ENCODE measurements at regions not wholly inside any gene's neighbourhood (a gene's known extent, or its start where the extent isn't known, plus 50 kb on each side); places are given as distances from the start of the nearest gene placed in this dataset.

- Histone ChIP-seq H3K9ac (replicated peaks; ENCODE audit: extremely low read depth, insufficient read depth, low read length) (no peak overlapping the region), H4K20me1 (replicated peaks; ENCODE audit: control insufficient read depth, extremely low read depth, insufficient read depth, low read length) (no peaks in the 10 kb centered on the region), H3K4me3 (replicated peaks in 1 of 3; ENCODE audit: insufficient read depth in 1 of 3, low read depth in 1 of 3, low read length in 3 of 3) (no peak overlapping the region), H3K27ac (ENCODE audit: insufficient read depth, low read depth, low read length) (no peak overlapping the region), H3K27me3 (ENCODE audit: control insufficient read depth in 2 of 2, insufficient read depth in 2 of 2, low read length in 2 of 2) (no peaks in the 10 kb centered on the region), H3K9me3 (replicated peaks; ENCODE audit: control insufficient read depth, insufficient read depth, low read length) (no peaks in the 10 kb centered on the region), H2AFZ (ENCODE audit: low read depth, low read length) (no peak overlapping the region), H3K36me3 (ENCODE audit: control insufficient read depth in 2 of 2, extremely low read depth in 1 of 2, insufficient read depth in 2 of 2, low read length in 2 of 2) (no peaks in the 10 kb centered on the region), H3K79me2 (ENCODE audit: control insufficient read depth, insufficient read depth, low read length) (no peaks in the 10 kb centered on the region), H3K4me1 (ENCODE audit: control insufficient read depth, extremely low read depth, insufficient read depth, low read length) (no peaks in the 10 kb centered on the region), H3K9me1 (replicated peaks; ENCODE audit: control insufficient read depth, extremely low read depth, insufficient read depth, low read length) (no peaks in the 10 kb centered on the region), H3K4me2 (ENCODE audit: insufficient read depth, low read length) (no peak overlapping the region)
- intact Hi-C loops (cut with micrococcal nuclease) (no loop called here), dilution Hi-C loops (cut with MboI; ENCODE audit: extremely low pct_ligation_motif_present, low sequenced_read_pairs) (no loop called here)
- FAIRE-seq (no peak), DNase-seq (ENCODE audit: low read depth, low spot score) (no peak)
- POLR2A ChIA-PET = no interaction called here
- TF ChIP-seq EZH2 (IDR thresholded peaks at IDR 0.05; ENCODE audit: borderline replicate concordance, low read depth, low read length, severe bottlenecking) (no peak), MYC (IDR thresholded peaks at IDR 0.05; ENCODE audit: low read depth, low read length) (no peak), POLR2A (IDR thresholded peaks at IDR 0.05; ENCODE audit: low read depth, low read length) (no peak), JUN (IDR thresholded peaks at IDR 0.05; ENCODE audit: borderline replicate concordance, insufficient read depth, insufficient read length, low read depth) (no peak), GATA2 (IDR thresholded peaks at IDR 0.05; ENCODE audit: insufficient read depth, insufficient read length, low read depth, low read length) (no peak), FOS (IDR thresholded peaks at IDR 0.05; ENCODE audit: borderline replicate concordance, insufficient read depth, low read length) (no peak), POLR2AphosphoS5 (IDR thresholded peaks at IDR 0.05; ENCODE audit: insufficient read depth, low read depth, low read length) (no peak)
- TF ChIP-seq, protein P1, sequence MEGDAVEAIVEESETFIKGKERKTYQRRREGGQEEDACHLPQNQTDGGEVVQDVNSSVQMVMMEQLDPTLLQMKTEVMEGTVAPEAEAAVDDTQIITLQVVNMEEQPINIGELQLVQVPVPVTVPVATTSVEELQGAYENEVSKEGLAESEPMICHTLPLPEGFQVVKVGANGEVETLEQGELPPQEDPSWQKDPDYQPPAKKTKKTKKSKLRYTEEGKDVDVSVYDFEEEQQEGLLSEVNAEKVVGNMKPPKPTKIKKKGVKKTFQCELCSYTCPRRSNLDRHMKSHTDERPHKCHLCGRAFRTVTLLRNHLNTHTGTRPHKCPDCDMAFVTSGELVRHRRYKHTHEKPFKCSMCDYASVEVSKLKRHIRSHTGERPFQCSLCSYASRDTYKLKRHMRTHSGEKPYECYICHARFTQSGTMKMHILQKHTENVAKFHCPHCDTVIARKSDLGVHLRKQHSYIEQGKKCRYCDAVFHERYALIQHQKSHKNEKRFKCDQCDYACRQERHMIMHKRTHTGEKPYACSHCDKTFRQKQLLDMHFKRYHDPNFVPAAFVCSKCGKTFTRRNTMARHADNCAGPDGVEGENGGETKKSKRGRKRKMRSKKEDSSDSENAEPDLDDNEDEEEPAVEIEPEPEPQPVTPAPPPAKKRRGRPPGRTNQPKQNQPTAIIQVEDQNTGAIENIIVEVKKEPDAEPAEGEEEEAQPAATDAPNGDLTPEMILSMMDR (IDR thresholded peaks at IDR 0.05; ENCODE audit: extremely low read depth in 1 of 2, insufficient read depth in 1 of 2, low read depth in 1 of 2, low read length in 2 of 2) = no peak
- TF ChIP-seq, protein P2, sequence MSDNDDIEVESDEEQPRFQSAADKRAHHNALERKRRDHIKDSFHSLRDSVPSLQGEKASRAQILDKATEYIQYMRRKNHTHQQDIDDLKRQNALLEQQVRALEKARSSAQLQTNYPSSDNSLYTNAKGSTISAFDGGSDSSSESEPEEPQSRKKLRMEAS (IDR thresholded peaks at IDR 0.05; ENCODE audit: insufficient read depth, insufficient read length) = no peak
- CTCF ChIA-PET = no interaction called here
- BruUV-seq (replicated peaks) = no TSS peak
These were observed 495.4 kb upstream of the KLF4 start for GRCh38 chr9:107984956-107985355.

Measured in endothelial cell of umbilical vein (primary cell).